Activated naive CD4-positive, alpha-beta T cell (primary cell): ENCODE measurements at regions not wholly inside any gene's neighbourhood (a gene's known extent, or its start where the extent isn't known, plus 50 kb on each side); places are given as distances from the start of the nearest gene placed in this dataset.
"Not testable (repeated sequence)": the region's sequence is repeated elsewhere in the genome, so short reads cannot be mapped to it uniquely, and the experiment has no call there.

Source experiments
- DNase-seq, 4 experiments: peaks; one replicate each; lab custom pipeline; 2025; lab: John Stamatoyannopoulos, UW

GRCh38 chr17:51387986-51388385 is 127.6 kb downstream of the UTP18 start:
- DNase-seq = no peak

GRCh38 chr17:51389875-51390274 is 129.5 kb downstream of the UTP18 start:
- DNase-seq = no peak

- no peak for DNase-seq
Measured at GRCh38 chr17:51391982-51392654, 131.8 kb downstream of the UTP18 start.

GRCh38 chr17:51395621-51396020 is 135.3 kb downstream of the UTP18 start:
- no peak for DNase-seq

- no peak for DNase-seq
Measured at GRCh38 chr17:51397361-51398127, 137.2 kb downstream of the UTP18 start.

GRCh38 chr17:51398128-51398525 is 137.8 kb downstream of the UTP18 start:
- no peak for DNase-seq

- no peak for DNase-seq
Measured at GRCh38 chr17:51398687-51399086, 138.3 kb downstream of the UTP18 start.

- no peak for DNase-seq
Measured at GRCh38 chr17:51401279-51401678, 140.9 kb downstream of the UTP18 start.

- DNase-seq = no peak
Measured at GRCh38 chr17:51402899-51403298, 142.6 kb downstream of the UTP18 start.

GRCh38 chr17:51407576-51407975 is 147.2 kb downstream of the UTP18 start:
- DNase-seq = no peak

GRCh38 chr17:51419476-51419875 is 159.1 kb downstream of the UTP18 start:
- no peak for DNase-seq

- DNase-seq = no peak
Measured at GRCh38 chr17:51421525-51421924, 161.2 kb downstream of the UTP18 start.

- no peak for DNase-seq
Measured at GRCh38 chr17:51422634-51423033, 162.3 kb downstream of the UTP18 start.

- DNase-seq = no peak
Measured at GRCh38 chr17:51423421-51424160, 163.2 kb downstream of the UTP18 start.

GRCh38 chr17:51425773-51426172 is 165.4 kb downstream of the UTP18 start:
- no peak for DNase-seq

GRCh38 chr17:51427323-51427811 is 167.0 kb downstream of the UTP18 start:
- DNase-seq = no peak

GRCh38 chr17:51427856-51428255 is 167.5 kb downstream of the UTP18 start:
- DNase-seq = peak in 2 of 4 experiments; percentile 19 to 46

GRCh38 chr17:51428668-51429495 is 168.5 kb downstream of the UTP18 start:
- DNase-seq = no peak

GRCh38 chr17:51429938-51430337 is 169.6 kb downstream of the UTP18 start:
- DNase-seq = not testable (repeated sequence)

- DNase-seq = no peak
Measured at GRCh38 chr17:51430591-51430990, 170.2 kb downstream of the UTP18 start.

GRCh38 chr17:51434434-51435170 is 174.3 kb downstream of the UTP18 start:
- no peak for DNase-seq
